ENCODE measurements at regions not wholly inside any gene's neighbourhood (a gene's known extent, or its start where the extent isn't known, plus 50 kb on each side); places are given as distances from the start of the nearest gene placed in this dataset.
"Not testable (repeated sequence)": the region's sequence is repeated elsewhere in the genome, so short reads cannot be mapped to it uniquely, and the experiment has no call there.

GRCh38 chr3:197430502-197430901 lies 125.3 kb downstream of the BDH1 start:
- no peak for DNase-seq

- DNase-seq, result no peak
Observed at GRCh38 chr3:197428952-197429351, 126.8 kb downstream of the BDH1 start.

GRCh38 chr3:197428117-197428801 lies 127.5 kb downstream of the BDH1 start:
- DNase-seq, result no peak

GRCh38 chr3:197427021-197427420 lies 128.6 kb upstream of the DLG1 start:
- no peak for DNase-seq

- no peak for DNase-seq
Observed at GRCh38 chr3:197426121-197426566, 127.7 kb upstream of the DLG1 start.

- DNase-seq, result no peak
Observed at GRCh38 chr3:197425485-197426120, 127.2 kb upstream of the DLG1 start.

- no peak for DNase-seq
Observed at GRCh38 chr3:197424674-197425484, 126.5 kb upstream of the DLG1 start.

GRCh38 chr3:197424266-197424665 lies 125.9 kb upstream of the DLG1 start:
- DNase-seq, result no peak

GRCh38 chr3:197423376-197423775 lies 125.0 kb upstream of the DLG1 start:
- DNase-seq, result no peak

- no peak for DNase-seq
Observed at GRCh38 chr3:197422506-197422905, 124.1 kb upstream of the DLG1 start.

GRCh38 chr3:197421021-197421420 lies 122.6 kb upstream of the DLG1 start:
- DNase-seq, result no peak

GRCh38 chr3:197420566-197420965 lies 122.2 kb upstream of the DLG1 start:
- DNase-seq, result no peak

- no peak for DNase-seq
Observed at GRCh38 chr3:197420115-197420514, 121.7 kb upstream of the DLG1 start.

- DNase-seq, result no peak
Observed at GRCh38 chr3:197419696-197420095, 121.3 kb upstream of the DLG1 start.

GRCh38 chr3:197417911-197418618 lies 119.7 kb upstream of the DLG1 start:
- DNase-seq, result no peak

GRCh38 chr3:197417441-197417840 lies 119.0 kb upstream of the DLG1 start:
- DNase-seq, result no peak

- DNase-seq, result not testable (repeated sequence)
Observed at GRCh38 chr3:197411899-197412298, 113.5 kb upstream of the DLG1 start.

- DNase-seq, result not testable (repeated sequence)
Observed at GRCh38 chr3:197410170-197410569, 111.8 kb upstream of the DLG1 start.

- no peak for DNase-seq
Observed at GRCh38 chr3:197408177-197408957, 110.0 kb upstream of the DLG1 start.

GRCh38 chr3:197407526-197407925 lies 109.1 kb upstream of the DLG1 start:
- DNase-seq, result no peak

- no peak for DNase-seq
Observed at GRCh38 chr3:197407053-197407452, 108.6 kb upstream of the DLG1 start.

- no peak for DNase-seq
Observed at GRCh38 chr3:197406266-197406665, 107.9 kb upstream of the DLG1 start.

Data from NCI-H2171 (cell line).